NB4 (cell line): ENCODE measurements at regions not wholly inside any gene's neighbourhood (a gene's known extent, or its start where the extent isn't known, plus 50 kb on each side); places are given as distances from the start of the nearest gene placed in this dataset.

Experiments used
- CTCF ChIP-seq: IDR thresholded peaks from one replicate; pipeline ENCODE4 v1.5.1; 2012; ENCODE audit warnings: low read depth, low read length
- POLR2A ChIP-seq: IDR thresholded peaks from 2 replicates; pipeline ENCODE4 v1.6.1; 2011; ENCODE audit warnings: mild to moderate bottlenecking; ENCODE audit not compliant: insufficient read length; ENCODE audit errors: extremely low read depth

- no peak for TF ChIP-seq POLR2A
- no peak for TF ChIP-seq CTCF
These were observed 503.2 kb upstream of the PCDH20 start for GRCh38 chr13:61918841-61919240.
